Hepatocyte (in vitro differentiated cells): ENCODE measurements at regions not wholly inside any gene's neighbourhood (a gene's known extent, or its start where the extent isn't known, plus 50 kb on each side); places are given as distances from the start of the nearest gene placed in this dataset.

Source experiments
- DNase-seq: peaks from one replicate; pipeline ENCODE4 v3.0.0-alpha.2; 2016; ENCODE audit warnings: low spot score
- H2AFZ ChIP-seq: fragments of 200-600 bp; sonication (generic); 2 replicates; pipeline ENCODE4 v1.6.0; 2016; ENCODE audit warnings: antibody characterized with exemption, mild to moderate bottlenecking
- H3K27ac ChIP-seq: fragments of 200-600 bp; sonication (generic); 2 replicates; pipeline ENCODE4 v1.5.1; 2016; ENCODE audit warnings: mild to moderate bottlenecking
- H3K27me3 ChIP-seq: fragments of 200-600 bp; sonication (generic); 2 replicates; pipeline ENCODE4 v1.6.1; 2016
- H3K36me3 ChIP-seq: fragments of 200-600 bp; sonication (generic); replicated peaks from 2 replicates; pipeline ENCODE4 v1.5.1; 2016; ENCODE audit warnings: low read depth; ENCODE audit not compliant: insufficient read depth
- H3K4me1 ChIP-seq: fragments of 200-600 bp; sonication (generic); 2 replicates; pipeline ENCODE4 v1.5.1; 2016; ENCODE audit warnings: mild to moderate bottlenecking, moderate library complexity; ENCODE audit not compliant: insufficient read depth
- H3K4me2 ChIP-seq: fragments of 200-600 bp; sonication (generic); 2 replicates; pipeline ENCODE4 v1.6.0; 2016
- H3K4me3 ChIP-seq: fragments of 200-600 bp; sonication (generic); 2 replicates; pipeline ENCODE4 v1.5.1; 2016; ENCODE audit warnings: mild to moderate bottlenecking
- H3K79me2 ChIP-seq: fragments of 200-600 bp; sonication (generic); 2 replicates; pipeline ENCODE4 v1.6.0; 2017; ENCODE audit warnings: mild to moderate bottlenecking
- H3K9me2 ChIP-seq: fragments of 200-600 bp; sonication (generic); replicated peaks from 2 replicates; pipeline ENCODE4 v1.6.0; 2017; ENCODE audit warnings: mild to moderate bottlenecking; ENCODE audit not compliant: insufficient read depth
- H3K9me3 ChIP-seq: fragments of 200-600 bp; sonication (generic); 2 replicates; pipeline ENCODE4 v1.5.1; 2016; ENCODE audit warnings: low read depth, mild to moderate bottlenecking
- H4K20me1 ChIP-seq: fragments of 200-600 bp; sonication (generic); 2 replicates; pipeline ENCODE4 v1.6.0; 2016; ENCODE audit warnings: mild to moderate bottlenecking; ENCODE audit not compliant: insufficient read depth, poor library complexity, severe bottlenecking
- CTCF ChIP-seq: fragments of 200-600 bp; sonication (generic); IDR thresholded peaks from 2 replicates; pipeline ENCODE4 v1.5.1; 2016; ENCODE audit warnings: antibody characterized with exemption, mild to moderate bottlenecking; ENCODE audit not compliant: poor library complexity
- EZH2 ChIP-seq: fragments of 200-600 bp; sonication (generic); IDR thresholded peaks from 2 replicates; pipeline ENCODE4 v1.6.1; 2016; ENCODE audit warnings: antibody characterized with exemption, mild to moderate bottlenecking, borderline replicate concordance
- EZH2phosphoT487 ChIP-seq: fragments of 200-600 bp; sonication (generic); IDR thresholded peaks from one replicate; pipeline ENCODE4 v1.6.1; 2018; ENCODE audit warnings: antibody characterized with exemption, mild to moderate bottlenecking, low read depth, moderate library complexity; ENCODE audit not compliant: unreplicated experiment, severe bottlenecking
- WGBS: methylation state at CpG from one replicate; pipeline ENCODE4 v1.1.6; 2016; ENCODE audit warnings: low lambda C conversion rate; ENCODE audit errors: missing lambda C conversion rate; 5-methylcytosine and 5-hydroxymethylcytosine counted together

- Histone ChIP-seq H3K9me3 (no peaks in the 10 kb centered on the region), H4K20me1 (no peaks in the 10 kb centered on the region), H3K27ac (no peak overlapping the region), H3K36me3 (no peaks in the 10 kb centered on the region), H3K27me3 (no peaks in the 10 kb centered on the region), H3K79me2 (no peaks in the 10 kb centered on the region), H3K4me2 (no peak overlapping the region), H2AFZ (no peak overlapping the region), H3K4me3 (no peak overlapping the region), H3K9me2 (no peaks in the 10 kb centered on the region), H3K4me1 (no peaks in the 10 kb centered on the region)
- DNase-seq = no peak
- 75% methylated on average over 3 of the region's 3 CpGs for WGBS
- TF ChIP-seq EZH2phosphoT487 (no peak), CTCF (no peak), EZH2 (no peak)
Observed at GRCh38 chr4:58665649-58666048, 1555.5 kb upstream of the IGFBP7 start.

- TF ChIP-seq EZH2 (no peak), CTCF (no peak), EZH2phosphoT487 (no peak)
- 91% methylated on average over 2 of the region's 2 CpGs for WGBS
Observed at GRCh38 chr4:58658701-58659100, 1548.5 kb upstream of the IGFBP7 start.

GRCh38 chr4:58653251-58653650 is 1543.1 kb upstream of the IGFBP7 start:
- Histone ChIP-seq H4K20me1 (no peaks in the 10 kb centered on the region), H3K79me2 (no peaks in the 10 kb centered on the region), H3K27me3 (no peaks in the 10 kb centered on the region), H3K36me3 (no peaks in the 10 kb centered on the region), H3K4me3 (no peak overlapping the region), H3K4me2 (no peak overlapping the region), H3K27ac (no peak overlapping the region), H2AFZ (no peak overlapping the region), H3K9me2 (no peaks in the 10 kb centered on the region), H3K9me3 (no peaks in the 10 kb centered on the region), H3K4me1 (peaks cover 10% of the 10 kb centered on the region)
- no peak for TF ChIP-seq EZH2phosphoT487
- TF ChIP-seq CTCF = no peak
- TF ChIP-seq EZH2 = no peak
- no peak for DNase-seq
- WGBS = 42% methylated on average over 1 of the region's 1 CpG

More at GRCh38 chr4:58658701-58659100, 1548.5 kb upstream of the IGFBP7 start:
- Histone ChIP-seq H3K9me3 (no peaks in the 10 kb centered on the region), H3K9me2 (no peaks in the 10 kb centered on the region), H3K4me2 (no peak overlapping the region), H3K27me3 (no peaks in the 10 kb centered on the region), H4K20me1 (no peaks in the 10 kb centered on the region), H3K4me1 (no peaks in the 10 kb centered on the region), H2AFZ (no peak overlapping the region), H3K36me3 (no peaks in the 10 kb centered on the region), H3K79me2 (no peaks in the 10 kb centered on the region), H3K4me3 (no peak overlapping the region), H3K27ac (no peak overlapping the region)
- no peak for DNase-seq

GRCh38 chr4:58649226-58649625 is 1539.0 kb upstream of the IGFBP7 start:
- H3K4me1 ChIP-seq = peaks cover 10% of the 10 kb centered on the region
- H4K20me1 ChIP-seq = no peaks in the 10 kb centered on the region
- no peaks in the 10 kb centered on the region for H3K27me3 ChIP-seq
- 79% methylated on average over 1 of the region's 1 CpG for WGBS
- no peak overlapping the region for H2AFZ ChIP-seq
- TF ChIP-seq EZH2phosphoT487 = no peak
- no peak for TF ChIP-seq EZH2
- TF ChIP-seq CTCF = no peak
- no peak overlapping the region for H3K27ac ChIP-seq
- no peak overlapping the region for H3K4me2 ChIP-seq
- no peaks in the 10 kb centered on the region for H3K9me2 ChIP-seq
- no peak for DNase-seq
- no peak overlapping the region for H3K4me3 ChIP-seq
- H3K79me2 ChIP-seq = no peaks in the 10 kb centered on the region
- H3K36me3 ChIP-seq = no peaks in the 10 kb centered on the region
- no peaks in the 10 kb centered on the region for H3K9me3 ChIP-seq
